ENCODE measurements at regions not wholly inside any gene's neighbourhood (a gene's known extent, or its start where the extent isn't known, plus 50 kb on each side); places are given as distances from the start of the nearest gene placed in this dataset.

GRCh38 chr5:3878267-3878666 is 282.6 kb downstream of the IRX1 start:
- TF ChIP-seq CTCF (IDR thresholded peaks at IDR 0.05; ENCODE audit: poor library complexity, severe bottlenecking): no peak
- Histone ChIP-seq H3K27me3 (ENCODE audit: insufficient read depth, poor library complexity, severe bottlenecking) (no peaks in the 10 kb centered on the region), H3K4me3 (ENCODE audit: severe bottlenecking) (no peak overlapping the region), H3K36me3 (ENCODE audit: low read depth) (no peaks in the 10 kb centered on the region), H3K4me1 (ENCODE audit: insufficient read depth, poor library complexity, severe bottlenecking) (no peaks in the 10 kb centered on the region), H3K9me3 (ENCODE audit: severe bottlenecking) (no peaks in the 10 kb centered on the region), H3K27ac (ENCODE audit: poor library complexity, severe bottlenecking) (no peak overlapping the region)
- DNase-seq (ENCODE audit: low spot score): no peak
- no peak for ATAC-seq (ENCODE audit: low read depth)

- ATAC-seq (ENCODE audit: low read depth) (no peak), DNase-seq (ENCODE audit: low spot score) (no peak)
- Histone ChIP-seq H3K9me3 (ENCODE audit: severe bottlenecking) (no peaks in the 10 kb centered on the region), H3K27ac (ENCODE audit: poor library complexity, severe bottlenecking) (no peak overlapping the region), H3K27me3 (ENCODE audit: insufficient read depth, poor library complexity, severe bottlenecking) (no peaks in the 10 kb centered on the region), H3K4me1 (ENCODE audit: insufficient read depth, poor library complexity, severe bottlenecking) (no peaks in the 10 kb centered on the region), H3K36me3 (ENCODE audit: low read depth) (no peaks in the 10 kb centered on the region), H3K4me3 (ENCODE audit: severe bottlenecking) (no peak overlapping the region)
- no peak for TF ChIP-seq CTCF (IDR thresholded peaks at IDR 0.05; ENCODE audit: poor library complexity, severe bottlenecking)
Measured at GRCh38 chr5:3883040-3883439, 287.4 kb downstream of the IRX1 start.

- H3K9me3 ChIP-seq (ENCODE audit: severe bottlenecking): no peaks in the 10 kb centered on the region
- ATAC-seq (ENCODE audit: low read depth): peak; percentile 59
- no peak for TF ChIP-seq CTCF (IDR thresholded peaks at IDR 0.05; ENCODE audit: poor library complexity, severe bottlenecking)
- H3K36me3 ChIP-seq (ENCODE audit: low read depth): no peaks in the 10 kb centered on the region
- H3K4me3 ChIP-seq (ENCODE audit: severe bottlenecking): no peak overlapping the region
- no peaks in the 10 kb centered on the region for H3K27me3 ChIP-seq (ENCODE audit: insufficient read depth, poor library complexity, severe bottlenecking)
- no peak overlapping the region for H3K27ac ChIP-seq (ENCODE audit: poor library complexity, severe bottlenecking)
- no peak for DNase-seq (ENCODE audit: low spot score)
- no peaks in the 10 kb centered on the region for H3K4me1 ChIP-seq (ENCODE audit: insufficient read depth, poor library complexity, severe bottlenecking)
Measured at GRCh38 chr5:3886524-3887451, 291.2 kb downstream of the IRX1 start.

- no peak for TF ChIP-seq CTCF (IDR thresholded peaks at IDR 0.05; ENCODE audit: poor library complexity, severe bottlenecking)
- Histone ChIP-seq H3K4me1 (ENCODE audit: insufficient read depth, poor library complexity, severe bottlenecking) (no peaks in the 10 kb centered on the region), H3K27me3 (ENCODE audit: insufficient read depth, poor library complexity, severe bottlenecking) (no peaks in the 10 kb centered on the region), H3K36me3 (ENCODE audit: low read depth) (no peaks in the 10 kb centered on the region), H3K4me3 (ENCODE audit: severe bottlenecking) (no peak overlapping the region), H3K27ac (ENCODE audit: poor library complexity, severe bottlenecking) (no peak overlapping the region), H3K9me3 (ENCODE audit: severe bottlenecking) (no peaks in the 10 kb centered on the region)
- DNase-seq (ENCODE audit: low spot score): no peak
- no peak for ATAC-seq (ENCODE audit: low read depth)
Measured at GRCh38 chr5:3888310-3888709, 292.7 kb downstream of the IRX1 start.
